Karpas-422 (cell line): ENCODE measurements at regions not wholly inside any gene's neighbourhood (a gene's known extent, or its start where the extent isn't known, plus 50 kb on each side); places are given as distances from the start of the nearest gene placed in this dataset.

Experiments
- DNase-seq: peaks from one replicate; pipeline ENCODE4 v3.0.0-alpha.2; 2015
- H2AFZ ChIP-seq: fragments of 200-600 bp; sonication (generic); 2 replicates; pipeline ENCODE4 v1.6.1; 2014; ENCODE audit warnings: antibody characterized with exemption, low read length, mixed read lengths
- H3K27ac ChIP-seq: fragments of 200-600 bp; sonication (generic); 2 replicates; pipeline ENCODE4 v1.5.1; 2014; ENCODE audit warnings: mild to moderate bottlenecking, low read length, moderate library complexity
- H3K27me3 ChIP-seq: fragments of 200-600 bp; sonication (generic); 2 replicates; pipeline ENCODE4 v1.6.1; 2014; ENCODE audit warnings: low read length, mixed read lengths
- H3K36me3 ChIP-seq: fragments of 200-600 bp; sonication (generic); 2 replicates; pipeline ENCODE4 v1.6.1; 2014; ENCODE audit warnings: low read length, mixed read lengths; ENCODE audit not compliant: insufficient read depth
- H3K4me1 ChIP-seq: fragments of 200-600 bp; sonication (generic); 2 replicates; pipeline ENCODE4 v1.6.1; 2014; ENCODE audit warnings: mild to moderate bottlenecking, low read length, mixed read lengths
- H3K4me2 ChIP-seq: fragments of 200-600 bp; sonication (generic); 2 replicates; pipeline ENCODE4 v1.6.1; 2014; ENCODE audit warnings: low read length, low read depth, mild to moderate bottlenecking; ENCODE audit not compliant: poor library complexity, severe bottlenecking
- H3K4me3 ChIP-seq: fragments of 200-600 bp; sonication (generic); 2 replicates; pipeline ENCODE4 v1.5.1; 2014; ENCODE audit warnings: mild to moderate bottlenecking, antibody characterized with exemption, low read length, mixed read lengths
- H3K79me2 ChIP-seq: fragments of 200-600 bp; sonication (generic); 2 replicates; pipeline ENCODE4 v1.6.1; 2014; ENCODE audit warnings: mild to moderate bottlenecking, low read length, mixed read lengths
- H3K9ac ChIP-seq: fragments of 200-600 bp; sonication (generic); 2 replicates; pipeline ENCODE4 v1.6.0; 2014; ENCODE audit warnings: low read length
- H3K9me2 ChIP-seq: fragments of 200-600 bp; sonication (generic), shearing (Covaris generic); replicated peaks from 2 replicates; pipeline ENCODE4 v1.6.0; 2014; ENCODE audit warnings: mild to moderate bottlenecking, low read length, moderate library complexity; ENCODE audit not compliant: insufficient read depth
- H3K9me3 ChIP-seq: fragments of 300-700, 200-600 bp; sonication (generic); 2 replicates; pipeline ENCODE4 v1.6.1; 2014; ENCODE audit warnings: low read length, mixed read lengths
- H4K20me1 ChIP-seq: fragments of 200-600 bp; sonication (generic); 2 replicates; pipeline ENCODE4 v1.6.1; 2014; ENCODE audit warnings: mild to moderate bottlenecking, antibody characterized with exemption, low read length, low read depth; ENCODE audit not compliant: insufficient read depth

- Histone ChIP-seq H3K4me1 (no peaks in the 10 kb centered on the region), H3K27ac (no peak overlapping the region), H4K20me1 (no peaks in the 10 kb centered on the region), H3K4me2 (no peak overlapping the region), H2AFZ (no peak overlapping the region), H3K36me3 (no peaks in the 10 kb centered on the region), H3K9ac (no peak overlapping the region), H3K9me2 (no peaks in the 10 kb centered on the region), H3K9me3 (peaks cover 13% of the 10 kb centered on the region; the same call in 1 of the 2 replicates), H3K27me3 (no peaks in the 10 kb centered on the region), H3K79me2 (no peaks in the 10 kb centered on the region), H3K4me3 (no peak overlapping the region)
- DNase-seq, result no peak
These were observed 445.4 kb downstream of the TFEC start for GRCh38 chr7:115585015-115585718.

GRCh38 chr7:115582956-115583355 is 447.6 kb downstream of the TFEC start:
- Histone ChIP-seq H3K36me3 (no peaks in the 10 kb centered on the region), H4K20me1 (no peaks in the 10 kb centered on the region), H3K9me3 (peaks cover 21% of the 10 kb centered on the region; the same call in 1 of the 2 replicates)

DNA sequence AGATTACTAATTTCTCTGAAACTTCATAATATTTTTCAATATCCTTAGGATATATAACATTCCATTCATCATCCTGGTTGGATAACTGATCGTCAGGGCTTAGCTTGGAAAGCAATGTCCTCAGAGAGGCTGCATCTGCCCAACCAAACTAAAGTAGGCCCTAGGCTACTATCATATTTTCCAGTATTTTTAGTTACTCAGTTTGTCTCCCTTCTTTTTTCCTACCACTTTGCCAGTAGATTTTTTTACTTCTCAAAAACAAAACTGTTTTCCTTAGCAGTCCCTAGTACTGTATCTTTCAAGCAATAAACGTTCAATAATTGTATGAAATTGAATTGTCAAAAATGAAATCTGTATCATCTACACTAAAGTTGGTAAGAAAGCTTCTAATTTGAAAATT is 452.0 kb downstream of the TFEC start:
- H2AFZ ChIP-seq, result no peak overlapping the region
- peaks cover 20% of the 10 kb centered on the region for H3K9me3 ChIP-seq
- no peak overlapping the region for H3K4me3 ChIP-seq
- H3K9me2 ChIP-seq, result no peaks in the 10 kb centered on the region
- no peaks in the 10 kb centered on the region for H4K20me1 ChIP-seq
- no peak for DNase-seq
- no peaks in the 10 kb centered on the region for H3K79me2 ChIP-seq
- no peaks in the 10 kb centered on the region for H3K36me3 ChIP-seq
- no peaks in the 10 kb centered on the region for H3K4me1 ChIP-seq
- no peak overlapping the region for H3K4me2 ChIP-seq
- H3K9ac ChIP-seq, result no peak overlapping the region
- no peak overlapping the region for H3K27ac ChIP-seq
- H3K27me3 ChIP-seq, result no peaks in the 10 kb centered on the region

More at GRCh38 chr7:115582956-115583355, 447.6 kb downstream of the TFEC start:
- no peak overlapping the region for H3K9ac ChIP-seq
- no peaks in the 10 kb centered on the region for H3K27me3 ChIP-seq
- no peaks in the 10 kb centered on the region for H3K79me2 ChIP-seq
- no peaks in the 10 kb centered on the region for H3K9me2 ChIP-seq
- H3K4me2 ChIP-seq, result no peak overlapping the region
- H3K4me1 ChIP-seq, result no peaks in the 10 kb centered on the region
- no peak overlapping the region for H3K27ac ChIP-seq
- no peak for DNase-seq
- H3K4me3 ChIP-seq, result no peak overlapping the region
- H2AFZ ChIP-seq, result no peak overlapping the region

DNA sequence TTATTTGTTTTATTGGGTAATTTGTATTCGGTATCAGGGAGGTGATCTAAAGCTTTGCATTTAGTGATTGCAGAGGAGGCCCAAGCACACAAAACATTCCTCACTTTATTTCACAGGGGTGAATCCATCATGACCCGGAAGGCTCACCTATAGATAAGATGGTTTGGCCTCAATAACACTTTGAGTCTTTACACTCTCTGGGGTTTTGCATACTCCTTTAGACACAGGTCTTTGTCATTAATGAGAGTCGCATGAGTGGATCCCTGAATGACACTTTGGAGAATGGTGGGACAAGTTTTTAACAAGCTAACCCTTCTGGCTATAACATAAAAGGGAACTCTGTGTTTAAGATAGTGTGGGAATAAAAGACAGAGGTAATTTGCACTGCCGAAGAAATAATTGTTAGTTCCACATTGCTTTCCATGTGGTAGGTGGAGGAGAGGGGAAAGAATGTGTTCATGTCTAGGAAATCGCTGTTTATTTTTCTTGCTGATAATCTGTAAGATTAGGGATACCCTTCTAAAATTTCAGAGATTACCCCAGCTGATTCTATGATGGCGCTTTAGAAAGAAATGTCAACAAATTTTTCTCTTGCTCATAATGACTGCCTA is 455.8 kb downstream of the TFEC start:
- Histone ChIP-seq H3K27ac (no peak overlapping the region), H3K4me3 (no peak overlapping the region), H4K20me1 (no peaks in the 10 kb centered on the region), H3K27me3 (no peaks in the 10 kb centered on the region), H3K9me2 (no peaks in the 10 kb centered on the region), H3K9me3 (peaks cover 13% of the 10 kb centered on the region), H3K9ac (no peak overlapping the region), H2AFZ (no peak overlapping the region), H3K79me2 (no peaks in the 10 kb centered on the region), H3K4me1 (no peaks in the 10 kb centered on the region), H3K36me3 (no peaks in the 10 kb centered on the region), H3K4me2 (no peak overlapping the region)
- no peak for DNase-seq

DNA sequence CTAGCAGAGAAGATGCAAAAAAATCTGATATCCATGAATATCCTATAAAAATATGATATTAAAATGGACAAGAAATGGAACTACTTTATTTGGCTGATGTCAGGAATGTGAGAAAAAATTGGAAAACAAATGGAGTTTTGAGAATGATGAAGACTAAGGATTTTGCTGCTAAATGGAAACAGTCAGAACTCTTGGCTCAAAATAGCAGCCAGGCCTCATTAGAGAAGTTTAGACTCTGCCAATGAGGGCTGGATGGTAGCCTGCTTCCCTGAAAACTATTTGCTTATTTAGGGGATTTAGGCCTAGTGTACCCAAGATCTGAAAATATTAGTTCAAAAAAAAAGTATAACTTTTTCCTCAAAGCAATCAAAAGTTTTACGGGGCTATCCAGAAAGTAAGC is 458.5 kb downstream of the TFEC start:
- no peak for DNase-seq
- H3K4me3 ChIP-seq, result no peak overlapping the region
- no peaks in the 10 kb centered on the region for H3K27me3 ChIP-seq
- H3K4me1 ChIP-seq, result no peaks in the 10 kb centered on the region
- H4K20me1 ChIP-seq, result no peaks in the 10 kb centered on the region
- H3K9ac ChIP-seq, result no peak overlapping the region
- no peaks in the 10 kb centered on the region for H3K79me2 ChIP-seq
- H3K36me3 ChIP-seq, result no peaks in the 10 kb centered on the region
- no peak overlapping the region for H3K27ac ChIP-seq
- H2AFZ ChIP-seq, result no peak overlapping the region
- no peak overlapping the region for H3K4me2 ChIP-seq
- no peaks in the 10 kb centered on the region for H3K9me2 ChIP-seq
- H3K9me3 ChIP-seq, result peaks cover 7% of the 10 kb centered on the region

- Histone ChIP-seq H3K79me2 (no peaks in the 10 kb centered on the region), H3K27me3 (no peaks in the 10 kb centered on the region), H3K9me2 (no peaks in the 10 kb centered on the region), H3K9me3 (peaks cover 24% of the 10 kb centered on the region), H3K4me3 (no peak overlapping the region), H3K9ac (no peak overlapping the region), H3K27ac (no peak overlapping the region), H2AFZ (no peak overlapping the region), H3K4me1 (no peaks in the 10 kb centered on the region), H3K36me3 (no peaks in the 10 kb centered on the region), H4K20me1 (no peaks in the 10 kb centered on the region), H3K4me2 (no peak overlapping the region)
- no peak for DNase-seq
These were observed 469.0 kb downstream of the TFEC start for GRCh38 chr7:115561335-115562110.

GRCh38 chr7:115559877-115560276 is 470.7 kb downstream of the TFEC start:
- Histone ChIP-seq H4K20me1 (no peaks in the 10 kb centered on the region), H3K9ac (no peak overlapping the region), H3K4me1 (no peaks in the 10 kb centered on the region), H2AFZ (no peak overlapping the region), H3K4me3 (no peak overlapping the region), H3K27me3 (no peaks in the 10 kb centered on the region), H3K36me3 (no peaks in the 10 kb centered on the region), H3K79me2 (no peaks in the 10 kb centered on the region), H3K9me2 (no peaks in the 10 kb centered on the region), H3K27ac (no peak overlapping the region), H3K9me3 (peaks cover 27% of the 10 kb centered on the region), H3K4me2 (no peak overlapping the region)
- DNase-seq, result no peak

DNA sequence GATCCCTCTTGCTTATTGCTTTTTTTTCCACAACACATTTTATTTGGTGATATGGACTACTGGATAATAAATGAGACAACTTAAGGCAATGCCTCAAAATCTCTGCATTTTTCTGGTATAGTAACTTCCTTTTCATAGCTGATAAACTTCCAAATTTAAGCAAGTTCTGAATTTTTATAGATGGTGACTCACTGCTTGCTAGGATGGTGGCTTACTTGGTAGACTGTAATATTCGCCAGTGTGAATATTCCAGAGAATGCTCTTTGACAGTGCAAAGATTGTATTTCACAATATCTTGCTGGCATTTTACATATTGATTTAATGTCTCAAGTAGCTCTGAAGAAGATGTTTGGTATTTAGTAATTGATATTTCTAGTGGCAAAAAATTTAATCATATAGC is 472.4 kb downstream of the TFEC start:
- H2AFZ ChIP-seq, result no peak overlapping the region
- no peaks in the 10 kb centered on the region for H4K20me1 ChIP-seq
- no peak overlapping the region for H3K9ac ChIP-seq
- no peaks in the 10 kb centered on the region for H3K27me3 ChIP-seq
- no peak overlapping the region for H3K4me3 ChIP-seq
- no peaks in the 10 kb centered on the region for H3K9me2 ChIP-seq
- H3K4me1 ChIP-seq, result no peaks in the 10 kb centered on the region
- no peak for DNase-seq
- no peak overlapping the region for H3K4me2 ChIP-seq
- no peak overlapping the region for H3K27ac ChIP-seq
- peaks cover 26% of the 10 kb centered on the region for H3K9me3 ChIP-seq
- no peaks in the 10 kb centered on the region for H3K36me3 ChIP-seq
- H3K79me2 ChIP-seq, result no peaks in the 10 kb centered on the region
